ENCODE measurements at regions not wholly inside any gene's neighbourhood (a gene's known extent, or its start where the extent isn't known, plus 50 kb on each side); places are given as distances from the start of the nearest gene placed in this dataset.
"Not testable (repeated sequence)": the region's sequence is repeated elsewhere in the genome, so short reads cannot be mapped to it uniquely, and the experiment has no call there.

- Mint-ChIP-seq H3K4me1 (ENCODE audit: low read depth) (peaks cover 8% of the 10 kb centered on the region), H3K27ac (no peak overlapping the region), H3K36me3 (ENCODE audit: low read depth) (no peaks in the 10 kb centered on the region), H3K4me3 (no peak overlapping the region), H3K27me3 (ENCODE audit: insufficient read depth) (peaks cover 2% of the 10 kb centered on the region; the same call in 1 of the 2 replicates), H3K9me3 (no peaks in the 10 kb centered on the region)
- DNase-seq: no peak
- no peak for TF ChIP-seq CTCF (IDR thresholded peaks at IDR 0.05)
Observed at GRCh38 chr12:92237762-92238523, 92.3 kb upstream of the BTG1 start.

- H3K27ac Mint-ChIP-seq: no peak overlapping the region
- TF ChIP-seq CTCF (IDR thresholded peaks at IDR 0.05): no peak
- no peaks in the 10 kb centered on the region for H3K36me3 Mint-ChIP-seq (ENCODE audit: low read depth)
- no peak for DNase-seq
- H3K4me3 Mint-ChIP-seq: no peak overlapping the region
- peaks cover 2% of the 10 kb centered on the region; the same call in 1 of the 2 replicates for H3K27me3 Mint-ChIP-seq (ENCODE audit: insufficient read depth)
- H3K4me1 Mint-ChIP-seq (ENCODE audit: low read depth): peaks cover 8% of the 10 kb centered on the region
- H3K9me3 Mint-ChIP-seq: no peaks in the 10 kb centered on the region
Observed at GRCh38 chr12:92237262-92237661, 91.6 kb upstream of the BTG1 start.

GRCh38 chr12:92235703-92236472 lies 90.2 kb upstream of the BTG1 start:
- no peaks in the 10 kb centered on the region for H3K36me3 Mint-ChIP-seq (ENCODE audit: low read depth)
- H3K27ac Mint-ChIP-seq: no peak overlapping the region
- no peak for TF ChIP-seq CTCF (IDR thresholded peaks at IDR 0.05)
- H3K4me3 Mint-ChIP-seq: no peak overlapping the region
- H3K27me3 Mint-ChIP-seq (ENCODE audit: insufficient read depth): peaks cover 2% of the 10 kb centered on the region; the same call in 1 of the 2 replicates
- DNase-seq: no peak
- no peaks in the 10 kb centered on the region for H3K9me3 Mint-ChIP-seq
- peaks cover 8% of the 10 kb centered on the region for H3K4me1 Mint-ChIP-seq (ENCODE audit: low read depth)

- no peak for DNase-seq
- Mint-ChIP-seq H3K36me3 (ENCODE audit: low read depth) (no peaks in the 10 kb centered on the region), H3K4me3 (no peak overlapping the region), H3K27ac (no peak overlapping the region), H3K27me3 (ENCODE audit: insufficient read depth) (peaks cover 2% of the 10 kb centered on the region; the same call in 1 of the 2 replicates), H3K9me3 (no peaks in the 10 kb centered on the region), H3K4me1 (ENCODE audit: low read depth) (peaks cover 8% of the 10 kb centered on the region)
- TF ChIP-seq CTCF (IDR thresholded peaks at IDR 0.05): no peak
Observed at GRCh38 chr12:92234533-92234932, 88.9 kb upstream of the BTG1 start.

- DNase-seq: no peak
- Mint-ChIP-seq H3K4me1 (ENCODE audit: low read depth) (peaks cover 8% of the 10 kb centered on the region), H3K27me3 (ENCODE audit: insufficient read depth) (no peaks in the 10 kb centered on the region), H3K27ac (no peak overlapping the region), H3K4me3 (no peak overlapping the region), H3K36me3 (ENCODE audit: low read depth) (no peaks in the 10 kb centered on the region), H3K9me3 (no peaks in the 10 kb centered on the region)
- TF ChIP-seq CTCF (IDR thresholded peaks at IDR 0.05): no peak
Observed at GRCh38 chr12:92233346-92234015, 87.8 kb upstream of the BTG1 start.

- H3K27me3 Mint-ChIP-seq (ENCODE audit: insufficient read depth); DNase-seq; H3K27ac Mint-ChIP-seq; H3K36me3 Mint-ChIP-seq (ENCODE audit: low read depth); H3K9me3 Mint-ChIP-seq; H3K4me3 Mint-ChIP-seq; H3K4me1 Mint-ChIP-seq (ENCODE audit: low read depth): not testable (repeated sequence)
Observed at GRCh38 chr12:92232371-92232932, 86.8 kb upstream of the BTG1 start.

- not testable (repeated sequence) for DNase-seq; H3K36me3 Mint-ChIP-seq (ENCODE audit: low read depth); H3K4me1 Mint-ChIP-seq (ENCODE audit: low read depth); H3K4me3 Mint-ChIP-seq; H3K27me3 Mint-ChIP-seq (ENCODE audit: insufficient read depth); H3K27ac Mint-ChIP-seq; H3K9me3 Mint-ChIP-seq
Observed at GRCh38 chr12:92231945-92232344, 86.3 kb upstream of the BTG1 start.

- not testable (repeated sequence) for H3K27me3 Mint-ChIP-seq (ENCODE audit: insufficient read depth); H3K36me3 Mint-ChIP-seq (ENCODE audit: low read depth); H3K4me3 Mint-ChIP-seq; DNase-seq; H3K4me1 Mint-ChIP-seq (ENCODE audit: low read depth); H3K9me3 Mint-ChIP-seq; H3K27ac Mint-ChIP-seq
Observed at GRCh38 chr12:92231532-92231931, 85.9 kb upstream of the BTG1 start.

Measured in HFFc6 (cell line).